ENCODE measurements at regions not wholly inside any gene's neighbourhood (a gene's known extent, or its start where the extent isn't known, plus 50 kb on each side); places are given as distances from the start of the nearest gene placed in this dataset.
A peak's percentile ranks its signal among the peaks of the same experiment; 100 is the strongest.

DNA sequence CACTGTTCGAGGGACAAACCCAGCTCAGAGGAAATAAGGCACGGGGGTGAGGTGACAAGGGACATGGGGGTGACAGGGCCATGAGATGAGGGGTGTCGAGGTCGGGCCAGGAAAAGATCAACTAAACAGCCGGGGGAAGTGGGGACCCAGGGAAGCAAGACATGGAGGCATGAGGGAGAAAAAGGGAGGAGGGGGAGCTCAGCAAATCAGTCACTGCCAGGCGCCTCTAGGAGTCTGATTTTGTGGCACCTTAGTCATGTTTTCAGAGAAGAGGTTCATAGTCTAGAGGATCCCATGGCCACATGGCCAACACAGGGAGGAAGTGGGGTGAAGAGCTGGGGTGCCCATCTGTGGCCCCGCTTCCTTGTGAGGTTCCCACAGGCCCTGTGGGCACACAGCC, 814.5 kb downstream of the KCNJ18 start:
- in situ Hi-C loops (cut with HindIII; ENCODE audit: low pct_unique_long_range_greater_than_20kb, low sequenced_read_pairs) (no loop called here), intact Hi-C loops (cut with micrococcal nuclease; ENCODE audit: unreplicated experiment) (no loop called here)
- ChIA-PET CTCF (no interaction called here), POLR2A (no interaction called here)
- no peak for TF ChIP-seq POLR2AphosphoS5 (IDR thresholded peaks at IDR 0.05; ENCODE audit: low read depth, low read length)
- Histone ChIP-seq H3K9me3 (ENCODE audit: control insufficient read depth, insufficient read depth, low read depth, low read length) (no peaks in the 10 kb centered on the region), H3K4me3 (ENCODE audit: low read depth in 2 of 2, low read length in 2 of 2) (no peak overlapping the region), H3K27ac (ENCODE audit: low read length) (no peak overlapping the region), H3K4me1 (ENCODE audit: control insufficient read depth, insufficient read depth, low read length) (no peaks in the 10 kb centered on the region), H3K36me3 (ENCODE audit: control insufficient read depth, insufficient read depth, low read length) (no peaks in the 10 kb centered on the region), H3K27me3 (ENCODE audit: control insufficient read depth, insufficient read depth, low read length) (no peaks in the 10 kb centered on the region)
- DNase-seq (ENCODE audit: low read depth, low spot score): no peak
- no peak for ATAC-seq
- BruUV-seq (replicated peaks): no TSS peak

GRCh38 chr17:22507823-22508222, 815.5 kb downstream of the KCNJ18 start:
- no peaks in the 10 kb centered on the region for H3K36me3 ChIP-seq (ENCODE audit: control insufficient read depth, insufficient read depth, low read length)
- intact Hi-C loops (cut with micrococcal nuclease; ENCODE audit: unreplicated experiment) (no loop called here), in situ Hi-C loops (cut with HindIII; ENCODE audit: low pct_unique_long_range_greater_than_20kb, low sequenced_read_pairs) (no loop called here)
- POLR2A ChIA-PET: no interaction called here
- DNase-seq (ENCODE audit: low read depth, low spot score) (no peak), ATAC-seq (peak; percentile 87)
- H3K9me3 ChIP-seq (ENCODE audit: control insufficient read depth, insufficient read depth, low read depth, low read length): no peaks in the 10 kb centered on the region
- CTCF ChIA-PET: no interaction called here
- TF ChIP-seq, protein P1, sequence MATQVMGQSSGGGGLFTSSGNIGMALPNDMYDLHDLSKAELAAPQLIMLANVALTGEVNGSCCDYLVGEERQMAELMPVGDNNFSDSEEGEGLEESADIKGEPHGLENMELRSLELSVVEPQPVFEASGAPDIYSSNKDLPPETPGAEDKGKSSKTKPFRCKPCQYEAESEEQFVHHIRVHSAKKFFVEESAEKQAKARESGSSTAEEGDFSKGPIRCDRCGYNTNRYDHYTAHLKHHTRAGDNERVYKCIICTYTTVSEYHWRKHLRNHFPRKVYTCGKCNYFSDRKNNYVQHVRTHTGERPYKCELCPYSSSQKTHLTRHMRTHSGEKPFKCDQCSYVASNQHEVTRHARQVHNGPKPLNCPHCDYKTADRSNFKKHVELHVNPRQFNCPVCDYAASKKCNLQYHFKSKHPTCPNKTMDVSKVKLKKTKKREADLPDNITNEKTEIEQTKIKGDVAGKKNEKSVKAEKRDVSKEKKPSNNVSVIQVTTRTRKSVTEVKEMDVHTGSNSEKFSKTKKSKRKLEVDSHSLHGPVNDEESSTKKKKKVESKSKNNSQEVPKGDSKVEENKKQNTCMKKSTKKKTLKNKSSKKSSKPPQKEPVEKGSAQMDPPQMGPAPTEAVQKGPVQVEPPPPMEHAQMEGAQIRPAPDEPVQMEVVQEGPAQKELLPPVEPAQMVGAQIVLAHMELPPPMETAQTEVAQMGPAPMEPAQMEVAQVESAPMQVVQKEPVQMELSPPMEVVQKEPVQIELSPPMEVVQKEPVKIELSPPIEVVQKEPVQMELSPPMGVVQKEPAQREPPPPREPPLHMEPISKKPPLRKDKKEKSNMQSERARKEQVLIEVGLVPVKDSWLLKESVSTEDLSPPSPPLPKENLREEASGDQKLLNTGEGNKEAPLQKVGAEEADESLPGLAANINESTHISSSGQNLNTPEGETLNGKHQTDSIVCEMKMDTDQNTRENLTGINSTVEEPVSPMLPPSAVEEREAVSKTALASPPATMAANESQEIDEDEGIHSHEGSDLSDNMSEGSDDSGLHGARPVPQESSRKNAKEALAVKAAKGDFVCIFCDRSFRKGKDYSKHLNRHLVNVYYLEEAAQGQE (IDR thresholded peaks at IDR 0.05; ENCODE audit: insufficient read depth in 1 of 2, low read depth in 2 of 2, low read length in 1 of 2): no peak
- TF ChIP-seq, protein P2, sequence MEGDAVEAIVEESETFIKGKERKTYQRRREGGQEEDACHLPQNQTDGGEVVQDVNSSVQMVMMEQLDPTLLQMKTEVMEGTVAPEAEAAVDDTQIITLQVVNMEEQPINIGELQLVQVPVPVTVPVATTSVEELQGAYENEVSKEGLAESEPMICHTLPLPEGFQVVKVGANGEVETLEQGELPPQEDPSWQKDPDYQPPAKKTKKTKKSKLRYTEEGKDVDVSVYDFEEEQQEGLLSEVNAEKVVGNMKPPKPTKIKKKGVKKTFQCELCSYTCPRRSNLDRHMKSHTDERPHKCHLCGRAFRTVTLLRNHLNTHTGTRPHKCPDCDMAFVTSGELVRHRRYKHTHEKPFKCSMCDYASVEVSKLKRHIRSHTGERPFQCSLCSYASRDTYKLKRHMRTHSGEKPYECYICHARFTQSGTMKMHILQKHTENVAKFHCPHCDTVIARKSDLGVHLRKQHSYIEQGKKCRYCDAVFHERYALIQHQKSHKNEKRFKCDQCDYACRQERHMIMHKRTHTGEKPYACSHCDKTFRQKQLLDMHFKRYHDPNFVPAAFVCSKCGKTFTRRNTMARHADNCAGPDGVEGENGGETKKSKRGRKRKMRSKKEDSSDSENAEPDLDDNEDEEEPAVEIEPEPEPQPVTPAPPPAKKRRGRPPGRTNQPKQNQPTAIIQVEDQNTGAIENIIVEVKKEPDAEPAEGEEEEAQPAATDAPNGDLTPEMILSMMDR (IDR thresholded peaks at IDR 0.05): peak; percentile 72
- H3K4me3 ChIP-seq (ENCODE audit: low read depth in 2 of 2, low read length in 2 of 2): no peak overlapping the region
- H3K27me3 ChIP-seq (ENCODE audit: control insufficient read depth, insufficient read depth, low read length): no peaks in the 10 kb centered on the region
- H3K27ac ChIP-seq (ENCODE audit: low read length): no peak overlapping the region
- no peaks in the 10 kb centered on the region for H3K4me1 ChIP-seq (ENCODE audit: control insufficient read depth, insufficient read depth, low read length)
- BruUV-seq (replicated peaks): no TSS peak

GRCh38 chr17:22510504-22510903, 818.2 kb downstream of the KCNJ18 start:
- no peak overlapping the region for H3K27ac ChIP-seq (ENCODE audit: low read length)
- in situ Hi-C loops (cut with HindIII; ENCODE audit: low pct_unique_long_range_greater_than_20kb, low sequenced_read_pairs) (no loop called here), intact Hi-C loops (cut with micrococcal nuclease; ENCODE audit: unreplicated experiment) (no loop called here)
- DNase-seq (ENCODE audit: low read depth, low spot score): no peak
- POLR2A ChIA-PET: no interaction called here
- no peak overlapping the region for H3K4me3 ChIP-seq (ENCODE audit: low read depth in 2 of 2, low read length in 2 of 2)
- no peaks in the 10 kb centered on the region for H3K36me3 ChIP-seq (ENCODE audit: control insufficient read depth, insufficient read depth, low read length)
- H3K9me3 ChIP-seq (ENCODE audit: control insufficient read depth, insufficient read depth, low read depth, low read length): no peaks in the 10 kb centered on the region
- no TSS peak for BruUV-seq (replicated peaks)
- TF ChIP-seq, protein P2 (IDR thresholded peaks at IDR 0.05): no peak
- no peak for ATAC-seq
- no peaks in the 10 kb centered on the region for H3K27me3 ChIP-seq (ENCODE audit: control insufficient read depth, insufficient read depth, low read length)
- H3K4me1 ChIP-seq (ENCODE audit: control insufficient read depth, insufficient read depth, low read length): no peaks in the 10 kb centered on the region
- CTCF ChIA-PET: no interaction called here

Measured in Panc1 (cell line).